ENCODE measurements at regions not wholly inside any gene's neighbourhood (a gene's known extent, or its start where the extent isn't known, plus 50 kb on each side); places are given as distances from the start of the nearest gene placed in this dataset.

GRCh38 chr2:17249249-17249648 lies 269.0 kb downstream of the RAD51AP2 start:
- TF ChIP-seq CTCF (IDR thresholded peaks at IDR 0.05) (no peak), POLR2A (IDR thresholded peaks at IDR 0.05) (no peak)
- no peak for DNase-seq
- no peaks in the 10 kb centered on the region for H3K9me3 ChIP-seq
- peaks cover 0 to 6% (median 0%) of the 10 kb centered on the region in 3 donors for H3K4me1 ChIP-seq
- H3K4me3 ChIP-seq: no peak overlapping the region
- H3K27ac ChIP-seq: no peak overlapping the region
- intact Hi-C loops (cut with DNase I): no loop called here
- no peaks in the 10 kb centered on the region for H3K27me3 ChIP-seq
- no peaks in the 10 kb centered on the region for H3K36me3 ChIP-seq
- 80 to 85% methylated on average over 7 of the region's 7 CpGs for WGBS, 2 donors

DNA sequence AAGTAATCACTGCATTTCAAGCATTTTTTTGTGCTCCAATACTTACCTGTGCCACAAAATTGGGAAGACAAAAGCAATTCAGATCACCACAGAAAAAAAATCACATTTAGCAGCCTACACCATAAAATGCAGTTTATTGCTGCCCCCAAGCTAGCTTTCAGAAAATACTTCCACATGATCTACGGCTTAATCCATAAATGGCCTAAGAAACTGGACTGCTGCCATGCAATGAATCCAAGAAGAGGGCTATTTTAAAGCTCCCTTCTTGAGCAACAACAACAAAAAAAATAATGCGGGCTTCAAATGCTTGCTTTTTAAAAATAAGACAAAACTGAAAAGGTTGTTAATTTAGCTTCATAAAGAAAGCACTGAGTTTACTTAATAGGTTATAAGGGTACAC lies 272.3 kb downstream of the RAD51AP2 start:
- Histone ChIP-seq H3K9me3 (no peaks in the 10 kb centered on the region), H3K4me1 (no peaks in the 10 kb centered on the region), H3K36me3 (no peaks in the 10 kb centered on the region), H3K4me3 (no peak overlapping the region), H3K27me3 (no peaks in the 10 kb centered on the region), H3K27ac (no peak overlapping the region)
- TF ChIP-seq POLR2A (IDR thresholded peaks at IDR 0.05) (no peak), CTCF (IDR thresholded peaks at IDR 0.05) (no peak)
- DNase-seq: no peak
- 28 to 29% methylated on average over 2 of the region's 2 CpGs for WGBS, 2 donors
- intact Hi-C loops (cut with DNase I): no loop called here

DNA sequence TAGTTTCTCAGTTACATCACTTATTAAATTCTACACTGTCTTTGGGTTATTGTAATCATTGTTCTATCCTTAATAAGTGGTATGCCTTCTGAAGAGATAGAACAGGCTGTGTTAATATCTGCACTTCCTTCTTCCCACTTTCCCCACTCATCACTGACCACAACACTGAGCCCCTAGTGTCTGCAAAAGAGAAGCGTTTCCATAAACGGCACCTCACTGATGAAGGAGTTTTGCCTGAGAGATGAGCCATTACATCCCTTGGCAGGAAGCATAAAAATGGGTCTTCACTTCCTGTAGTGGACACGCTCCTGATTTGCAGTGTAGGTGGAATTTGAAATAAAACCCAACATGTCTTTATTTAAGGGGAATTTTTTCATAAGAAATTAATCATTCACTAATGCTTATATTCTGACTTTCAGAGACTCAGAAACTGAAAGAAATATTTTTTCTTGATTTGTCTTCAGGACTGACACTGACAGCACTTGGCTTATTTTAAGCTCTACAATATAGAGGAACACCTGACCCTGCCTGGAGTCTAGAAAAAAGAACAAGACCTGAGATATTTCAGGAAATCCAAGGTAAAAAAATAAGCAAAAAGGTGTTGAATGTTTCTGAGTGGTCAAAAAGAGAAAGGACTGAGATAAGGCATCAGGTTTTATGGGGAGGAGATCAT lies 275.3 kb downstream of the RAD51AP2 start:
- no peak for DNase-seq
- H3K9me3 ChIP-seq: no peaks in the 10 kb centered on the region
- no peak for TF ChIP-seq POLR2A (IDR thresholded peaks at IDR 0.05)
- TF ChIP-seq CTCF (IDR thresholded peaks at IDR 0.05): no peak
- no peaks in the 10 kb centered on the region for H3K36me3 ChIP-seq
- H3K27ac ChIP-seq: no peak overlapping the region
- H3K4me3 ChIP-seq: no peak overlapping the region
- WGBS, 2 donors: 65 to 93% methylated on average over 3 of the region's 3 CpGs
- intact Hi-C loops (cut with DNase I): no loop called here
- no peaks in the 10 kb centered on the region for H3K4me1 ChIP-seq
- H3K27me3 ChIP-seq: no peaks in the 10 kb centered on the region

DNA sequence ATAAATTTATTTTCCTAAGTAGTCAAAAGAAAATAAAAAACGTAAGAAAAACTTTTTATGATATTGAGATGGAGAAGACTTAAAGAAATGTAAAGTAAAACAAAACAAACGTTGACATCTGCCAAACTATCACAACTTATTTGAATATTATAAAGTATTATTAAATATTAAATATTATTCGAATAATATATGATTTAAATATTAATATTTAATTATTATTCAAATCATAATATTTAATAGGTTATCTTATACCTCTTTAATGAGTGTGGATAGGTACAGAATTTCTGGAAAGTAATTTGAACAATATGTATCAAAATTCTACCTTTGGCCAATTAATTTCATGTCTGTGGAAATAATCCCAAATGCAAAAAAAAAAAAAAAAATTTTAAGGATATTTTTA lies 278.7 kb downstream of the RAD51AP2 start:
- WGBS, 2 donors: 76 to 78% methylated on average over 3 of the region's 3 CpGs

DNA sequence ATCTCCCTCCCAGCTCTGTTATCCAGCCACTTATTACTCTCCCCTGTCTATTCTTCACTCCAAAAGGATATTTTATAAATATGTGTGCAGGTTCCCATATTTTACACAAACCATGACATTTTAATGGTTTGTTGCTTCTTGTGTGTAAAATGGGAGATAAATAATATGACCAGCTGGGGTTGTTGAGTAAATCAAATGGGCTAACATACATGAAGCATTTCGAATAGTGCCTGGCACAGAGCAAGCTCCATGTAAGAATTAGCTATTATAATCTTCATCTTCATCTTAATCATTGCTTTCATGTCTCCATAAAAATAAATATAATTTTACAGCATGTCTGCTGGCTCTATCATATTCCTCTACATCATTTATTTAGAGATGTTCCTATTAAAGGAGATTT lies 283.1 kb downstream of the RAD51AP2 start:
- TF ChIP-seq CTCF (IDR thresholded peaks at IDR 0.05): no peak
- TF ChIP-seq POLR2A (IDR thresholded peaks at IDR 0.05): no peak
- no peak overlapping the region for H3K27ac ChIP-seq
- no peaks in the 10 kb centered on the region for H3K4me1 ChIP-seq
- H3K36me3 ChIP-seq: no peaks in the 10 kb centered on the region
- no peaks in the 10 kb centered on the region for H3K9me3 ChIP-seq
- 56 to 73% methylated on average over 1 of the region's 1 CpG for WGBS, 2 donors
- no peaks in the 10 kb centered on the region for H3K27me3 ChIP-seq
- DNase-seq: no peak
- H3K4me3 ChIP-seq: no peak overlapping the region
- intact Hi-C loops (cut with DNase I): no loop called here

More for the DNA sequence above, 278.7 kb downstream of the RAD51AP2 start:
- Histone ChIP-seq H3K27me3 (no peaks in the 10 kb centered on the region), H3K27ac (no peak overlapping the region), H3K4me3 (no peak overlapping the region), H3K36me3 (no peaks in the 10 kb centered on the region), H3K9me3 (no peaks in the 10 kb centered on the region), H3K4me1 (no peaks in the 10 kb centered on the region)
- TF ChIP-seq CTCF (IDR thresholded peaks at IDR 0.05) (no peak), POLR2A (IDR thresholded peaks at IDR 0.05) (no peak)
- intact Hi-C loops (cut with DNase I): no loop called here
- DNase-seq: no peak

All from esophagus squamous epithelium (tissue), 5 donors.